GM23338 (cell line): ENCODE measurements at regions not wholly inside any gene's neighbourhood (a gene's known extent, or its start where the extent isn't known, plus 50 kb on each side); places are given as distances from the start of the nearest gene placed in this dataset.

ENCODE experiments used
- ATAC-seq: fragments of 200-7000 bp; cut with Tn5 transposase; 3 replicates; pipeline ENCODE4 v1.9.1; 2020
- DNase-seq: peaks from one replicate; pipeline ENCODE4 v3.0.0-alpha.2; 2015; ENCODE audit warnings: low spot score
- H2AFZ ChIP-seq: fragments of 200-600 bp; sonication (generic); 2 replicates; pipeline ENCODE4 v1.8.0; 2016; ENCODE audit warnings: antibody characterized with exemption, mild to moderate bottlenecking, moderate library complexity
- H3F3A ChIP-seq: fragments of 200-600 bp; sonication (generic); replicated peaks from 2 replicates; pipeline ENCODE4 v1.8.0; 2017; ENCODE audit warnings: antibody characterized with exemption, mixed run types, low read depth
- H3K27ac ChIP-seq: fragments of 200-600 bp; sonication (generic); 2 replicates; pipeline ENCODE4 v1.6.1; 2016; ENCODE audit warnings: low read depth
- H3K27me3 ChIP-seq: fragments of 200-600 bp; sonication (generic); 2 replicates; pipeline ENCODE4 v1.8.0; 2016; ENCODE audit warnings: mild to moderate bottlenecking, mixed run types, moderate library complexity; ENCODE audit not compliant: insufficient read depth
- H3K36me3 ChIP-seq: fragments of 200-600 bp; sonication (generic); 2 replicates; pipeline ENCODE4 v1.8.0; 2016; ENCODE audit warnings: mild to moderate bottlenecking; ENCODE audit not compliant: insufficient read depth
- H3K4me1 ChIP-seq: fragments of 200-600 bp; sonication (generic); 2 replicates; pipeline ENCODE4 v1.8.0; 2016; ENCODE audit warnings: mild to moderate bottlenecking, moderate library complexity; ENCODE audit not compliant: insufficient read depth
- H3K4me2 ChIP-seq: fragments of 200-600 bp; sonication (generic); 2 replicates; pipeline ENCODE4 v1.7.1; 2017; ENCODE audit warnings: mixed run types
- H3K4me3 ChIP-seq: fragments of 200-600 bp; sonication (generic); 2 replicates; pipeline ENCODE4 v1.6.1; 2016; ENCODE audit warnings: mixed run types
- H3K79me2 ChIP-seq: fragments of 200-600 bp; sonication (generic); replicated peaks from 2 replicates; pipeline ENCODE4 v1.8.0; 2017; ENCODE audit warnings: mild to moderate bottlenecking; ENCODE audit not compliant: insufficient read depth
- H3K9me2 ChIP-seq: fragments of 200-600 bp; sonication (generic); 2 replicates; pipeline ENCODE4 v1.8.0; 2017; ENCODE audit not compliant: insufficient read depth
- H4K20me1 ChIP-seq: fragments of 200-600 bp; sonication (generic); replicated peaks from 2 replicates; pipeline ENCODE4 v1.8.0; 2017; ENCODE audit warnings: mild to moderate bottlenecking; ENCODE audit not compliant: insufficient read depth
- H3K27ac Mint-ChIP-seq: 2 replicates; pipeline ENCODE4 v1.8.0; 2020; ENCODE audit warnings: inconsistent platforms, mild to moderate bottlenecking, moderate library complexity, mixed read lengths
- H3K27me3 Mint-ChIP-seq: 3 replicates; pipeline ENCODE4 v1.8.0; 2022; ENCODE audit warnings: low read depth, mild to moderate bottlenecking, moderate library complexity, mixed read lengths, inconsistent platforms; ENCODE audit not compliant: insufficient read depth, poor library complexity
- H3K36me3 Mint-ChIP-seq: 3 replicates; pipeline ENCODE4 v1.8.0; 2021; ENCODE audit warnings: low read depth, mild to moderate bottlenecking, inconsistent platforms, moderate library complexity, mixed read lengths
- H3K4me1 Mint-ChIP-seq: 3 replicates; pipeline ENCODE4 v1.8.0; 2020; ENCODE audit warnings: mild to moderate bottlenecking, inconsistent platforms, mixed read lengths
- H3K4me3 Mint-ChIP-seq: 3 replicates; pipeline ENCODE4 v1.8.0; 2021; ENCODE audit warnings: moderate library complexity, mild to moderate bottlenecking, inconsistent platforms, mixed read lengths
- H3K9me3 Mint-ChIP-seq: 3 replicates; pipeline ENCODE4 v1.8.0; 2020; ENCODE audit warnings: moderate library complexity, mild to moderate bottlenecking, inconsistent platforms, mixed read lengths
- CREB1 ChIP-seq: fragments of 250-450 bp; sonication (Bioruptor Pico); IDR thresholded peaks from 2 replicates; pipeline ENCODE4 v1.5.0; 2020; ENCODE audit warnings: low read depth, mild to moderate bottlenecking, moderate library complexity
- CTCF ChIP-seq, 2 experiments: fragments of 200-600 bp in 1 of 2; sonication (generic) in 1 of 2; conservative IDR thresholded peaks; 2 replicates each; pipeline versions ENCODE4 v1.5.1 to v1.6.1; 2016 to 2017; ENCODE audit warnings: antibody characterized with exemption in 2 of 2, low read depth in 2 of 2, mild to moderate bottlenecking in 2 of 2, moderate library complexity in 1 of 2
- ETS1 ChIP-seq: IDR thresholded peaks from 2 replicates; pipeline ENCODE4 v1.6.1; 2016; ENCODE audit warnings: antibody characterized with exemption
- EZH2 ChIP-seq: fragments of 200-600 bp; sonication (generic); IDR thresholded peaks from one replicate; pipeline ENCODE4 v1.8.0; 2017; ENCODE audit warnings: antibody characterized with exemption, mild to moderate bottlenecking, low read depth; ENCODE audit not compliant: unreplicated experiment
- EZH2phosphoT487 ChIP-seq: fragments of 200-600 bp; sonication (generic); IDR thresholded peaks from one replicate; pipeline ENCODE4 v1.8.1; 2018; ENCODE audit warnings: antibody characterized with exemption; ENCODE audit not compliant: unreplicated experiment
- JUNB ChIP-seq: IDR thresholded peaks from one replicate; pipeline ENCODE4 v1.6.1; 2016; ENCODE audit warnings: antibody characterized with exemption; ENCODE audit not compliant: unreplicated experiment
- NANOG ChIP-seq: IDR thresholded peaks from 2 replicates; pipeline ENCODE4 v1.6.1; 2016; ENCODE audit warnings: antibody characterized with exemption, borderline replicate concordance
- POLR2AphosphoS5 ChIP-seq: IDR thresholded peaks from 2 replicates; pipeline ENCODE4 v1.6.1; 2016; ENCODE audit warnings: antibody characterized with exemption, low read depth
- REST ChIP-seq: IDR thresholded peaks from one replicate; pipeline ENCODE4 v1.6.1; 2018; ENCODE audit warnings: antibody characterized with exemption; ENCODE audit not compliant: unreplicated experiment
- STAT1 ChIP-seq: IDR thresholded peaks from one replicate; pipeline ENCODE4 v1.6.1; 2016; ENCODE audit warnings: antibody characterized with exemption; ENCODE audit not compliant: unreplicated experiment
- ZNF114 ChIP-seq: fragments of 250-450 bp; sonication (Bioruptor Pico); IDR thresholded peaks from 2 replicates; pipeline ENCODE4 v1.5.0; 2020; ENCODE audit warnings: mild to moderate bottlenecking, moderate library complexity
- ZNF331 ChIP-seq: fragments of 250-450 bp; sonication (Bioruptor Pico); IDR thresholded peaks from 2 replicates; pipeline ENCODE4 v1.5.0; 2020; ENCODE audit warnings: low read depth, mild to moderate bottlenecking, moderate library complexity
- ZNF462 ChIP-seq: fragments of 250-450 bp; sonication (Bioruptor Pico); IDR thresholded peaks from 2 replicates; pipeline ENCODE4 v1.5.0; 2020; ENCODE audit warnings: mild to moderate bottlenecking, moderate library complexity

GRCh38 chr3:113100063-113100462 lies 109.3 kb downstream of the GTPBP8 start:
- DNase-seq (no peak), ATAC-seq (no peak)
- Mint-ChIP-seq H3K9me3 (0 out of 3 replicates have a peak, but pooled peaks cover 2% of the 10 kb centered on the region), H3K36me3 (no peaks in the 10 kb centered on the region), H3K4me1 (peaks cover 31% of the 10 kb centered on the region), H3K27me3 (no peaks in the 10 kb centered on the region), H3K27ac (no peak overlapping the region), H3K4me3 (no peak overlapping the region)
- H3K79me2 ChIP-seq: no peaks in the 10 kb centered on the region
- H3K9me2 ChIP-seq: 0 out of 2 replicates have a peak, but pooled peaks cover 7% of the 10 kb centered on the region
- H3K27me3 ChIP-seq: no peaks in the 10 kb centered on the region
- H3F3A ChIP-seq: 0 out of 2 replicates have a peak, but pooled peaks cover 4% of the 10 kb centered on the region
- no peak overlapping the region for H3K27ac ChIP-seq
- no peak overlapping the region for H3K4me2 ChIP-seq
- peaks cover 17% of the 10 kb centered on the region for H3K4me1 ChIP-seq
- H4K20me1 ChIP-seq: no peaks in the 10 kb centered on the region
- no peak for TF ChIP-seq STAT1
- no peak for TF ChIP-seq POLR2AphosphoS5
- TF ChIP-seq EZH2phosphoT487: no peak
- no peak for TF ChIP-seq ZNF114
- TF ChIP-seq ETS1: no peak
- TF ChIP-seq ZNF462 (CRISPR knock-in tag): no peak
- TF ChIP-seq NANOG: no peak
- TF ChIP-seq EZH2: no peak
- TF ChIP-seq CREB1 (CRISPR knock-in tag): no peak
- TF ChIP-seq REST: no peak
- TF ChIP-seq CTCF (conservative IDR thresholded peaks at IDR 0.05; ENCODE audit: low read depth in 2 of 2): no peak
- no peak for TF ChIP-seq ZNF331 (CRISPR knock-in tag)
- no peak for TF ChIP-seq JUNB
- no peaks in the 10 kb centered on the region for H3K36me3 ChIP-seq
- H2AFZ ChIP-seq: no peak overlapping the region
- H3K4me3 ChIP-seq: no peak overlapping the region
